AG09319 (cell line): ENCODE measurements at regions not wholly inside any gene's neighbourhood (a gene's known extent, or its start where the extent isn't known, plus 50 kb on each side); places are given as distances from the start of the nearest gene placed in this dataset.

Experiments used
- DNase-seq: peaks from one replicate; pipeline ENCODE4 v3.0.0-alpha.2; 2010; ENCODE audit warnings: low read depth; ENCODE audit errors: extremely low read depth
- CTCF ChIP-seq: IDR thresholded peaks from 2 replicates; pipeline ENCODE4 v1.5.1; 2011; ENCODE audit warnings: low read depth, mild to moderate bottlenecking, inconsistent platforms, low read length, moderate library complexity

- no peak for TF ChIP-seq CTCF
- DNase-seq, result no peak
These were observed 309.7 kb downstream of the BMP4 start for GRCh38 chr14:53646925-53647324.

GRCh38 chr14:53640695-53641094 lies 315.9 kb downstream of the BMP4 start:
- no peak for DNase-seq
- TF ChIP-seq CTCF, result no peak

GRCh38 chr14:53638966-53639365 lies 317.7 kb downstream of the BMP4 start:
- no peak for DNase-seq
- no peak for TF ChIP-seq CTCF

GRCh38 chr14:53634793-53635192 lies 321.8 kb downstream of the BMP4 start:
- TF ChIP-seq CTCF, result no peak
- DNase-seq, result no peak

- no peak for TF ChIP-seq CTCF
- no peak for DNase-seq
These were observed 326.3 kb downstream of the BMP4 start for GRCh38 chr14:53630336-53630735.

- TF ChIP-seq CTCF, result no peak
These were observed 327.7 kb downstream of the BMP4 start for GRCh38 chr14:53628732-53629430.

GRCh38 chr14:53628261-53628660 lies 328.4 kb downstream of the BMP4 start:
- DNase-seq, result no peak
- TF ChIP-seq CTCF, result no peak

More at GRCh38 chr14:53628732-53629430, 327.7 kb downstream of the BMP4 start:
- DNase-seq, result no peak
